Stimulated activated CD4-positive, alpha-beta T cell treated with anti-CD3 and anti-CD28 coated beads, TNF-alpha, amount 100 ng/mL, for 1 hour (primary cell): ENCODE measurements at regions not wholly inside any gene's neighbourhood (a gene's known extent, or its start where the extent isn't known, plus 50 kb on each side); places are given as distances from the start of the nearest gene placed in this dataset.

Source experiments
- DNase-seq, 3 donors: peaks; one replicate each; pipeline ENCODE4 v3.0.0-alpha.2; 2020; ENCODE audit warnings: low read depth in 3 of 3, low spot score in 1 of 3

GRCh38 chr22:47238690-47239473 lies 476.4 kb downstream of the TBC1D22A start:
- DNase-seq = no peak

GRCh38 chr22:47237890-47238480 lies 475.5 kb downstream of the TBC1D22A start:
- no peak for DNase-seq

GRCh38 chr22:47236718-47237117 lies 474.3 kb downstream of the TBC1D22A start:
- DNase-seq = no peak

- no peak for DNase-seq
Measured at GRCh38 chr22:47236161-47236560, 473.7 kb downstream of the TBC1D22A start.

GRCh38 chr22:47233316-47234243 lies 471.1 kb downstream of the TBC1D22A start:
- DNase-seq = no peak

- no peak for DNase-seq
Measured at GRCh38 chr22:47232753-47233152, 470.3 kb downstream of the TBC1D22A start.

GRCh38 chr22:47232197-47232596 lies 469.7 kb downstream of the TBC1D22A start:
- no peak for DNase-seq

GRCh38 chr22:47231759-47232158 lies 469.3 kb downstream of the TBC1D22A start:
- DNase-seq = no peak

- no peak for DNase-seq
Measured at GRCh38 chr22:47230741-47231140, 468.3 kb downstream of the TBC1D22A start.

GRCh38 chr22:47230251-47230650 lies 467.8 kb downstream of the TBC1D22A start:
- DNase-seq = no peak

GRCh38 chr22:47228767-47229166 lies 466.3 kb downstream of the TBC1D22A start:
- DNase-seq = no peak

GRCh38 chr22:47225931-47226633 lies 463.6 kb downstream of the TBC1D22A start:
- DNase-seq = no peak

GRCh38 chr22:47225080-47225930 lies 462.9 kb downstream of the TBC1D22A start:
- no peak for DNase-seq
